Mesodermal cell (in vitro differentiated cells): ENCODE measurements at regions not wholly inside any gene's neighbourhood (a gene's known extent, or its start where the extent isn't known, plus 50 kb on each side); places are given as distances from the start of the nearest gene placed in this dataset.

Source experiments
- H3K27ac ChIP-seq: 2 replicates; pipeline ENCODE4 v1.7.0; 2013; ENCODE audit warnings: mild to moderate bottlenecking, low read depth, low read length, moderate library complexity; ENCODE audit not compliant: severe bottlenecking
- H3K36me3 ChIP-seq: 2 replicates; pipeline ENCODE4 v1.7.1; 2013; ENCODE audit warnings: mild to moderate bottlenecking, low read length, moderate library complexity; ENCODE audit not compliant: control insufficient read depth, insufficient read depth
- H3K4me1 ChIP-seq: one replicate; pipeline ENCODE4 v1.7.1; 2013; ENCODE audit warnings: mild to moderate bottlenecking, low read length; ENCODE audit not compliant: insufficient read depth, control insufficient read depth, poor library complexity, severe bottlenecking
- H3K4me3 ChIP-seq: 2 replicates; pipeline ENCODE4 v1.7.0; 2013; ENCODE audit warnings: low read length, control low read depth, mild to moderate bottlenecking; ENCODE audit not compliant: insufficient read depth, poor library complexity, severe bottlenecking; ENCODE audit errors: extremely low read depth
- H3K9me3 ChIP-seq: 2 replicates; pipeline ENCODE4 v1.7.1; 2013; ENCODE audit warnings: mild to moderate bottlenecking, low read length, moderate library complexity; ENCODE audit not compliant: control insufficient read depth
- WGBS, 2 experiments: methylation state at CpG; one replicate each; pipeline ENCODE4 v1.1.5; 2013; ENCODE audit warnings: missing lambda C conversion rate in 2 of 2; ENCODE audit not compliant: insufficient coverage in 2 of 2; 5-methylcytosine and 5-hydroxymethylcytosine counted together

DNA sequence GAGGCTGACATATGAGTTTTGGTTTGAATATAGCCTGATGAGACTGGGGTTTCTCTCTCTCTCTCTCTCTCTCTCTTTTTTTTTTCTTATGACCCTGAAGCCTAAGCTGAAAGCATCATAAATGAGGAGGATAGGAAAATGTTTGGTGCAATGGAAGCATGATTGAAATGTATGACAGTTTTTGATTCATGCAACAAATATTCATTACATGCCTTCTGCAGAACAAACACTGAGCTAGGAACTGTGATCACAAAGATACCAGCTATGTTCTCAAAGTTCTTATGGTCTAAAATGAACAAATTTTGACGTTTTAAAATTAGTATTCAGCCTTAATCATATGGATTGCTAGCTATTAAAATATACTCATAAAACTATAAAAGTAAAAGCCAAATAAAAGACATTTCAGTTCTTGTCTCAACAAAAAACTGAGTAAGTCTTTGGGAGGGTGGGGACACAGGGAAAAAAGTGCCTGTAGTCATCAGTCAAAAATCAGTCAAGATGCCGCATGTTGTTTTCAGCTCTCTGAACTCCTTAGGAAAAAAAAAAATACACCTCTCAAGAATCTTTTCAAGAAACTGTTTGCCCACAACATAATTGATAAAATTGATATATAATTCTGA is 57.2 kb downstream of the NKX6-1 start:
- H3K4me3 ChIP-seq: no peak overlapping the region
- no peaks in the 10 kb centered on the region for H3K4me1 ChIP-seq
- H3K27ac ChIP-seq: no peak overlapping the region
- H3K9me3 ChIP-seq: no peaks in the 10 kb centered on the region
- WGBS, 2 experiments: no CpG with 5 or more reads among the region's 2 CpGs
- no peaks in the 10 kb centered on the region for H3K36me3 ChIP-seq

DNA sequence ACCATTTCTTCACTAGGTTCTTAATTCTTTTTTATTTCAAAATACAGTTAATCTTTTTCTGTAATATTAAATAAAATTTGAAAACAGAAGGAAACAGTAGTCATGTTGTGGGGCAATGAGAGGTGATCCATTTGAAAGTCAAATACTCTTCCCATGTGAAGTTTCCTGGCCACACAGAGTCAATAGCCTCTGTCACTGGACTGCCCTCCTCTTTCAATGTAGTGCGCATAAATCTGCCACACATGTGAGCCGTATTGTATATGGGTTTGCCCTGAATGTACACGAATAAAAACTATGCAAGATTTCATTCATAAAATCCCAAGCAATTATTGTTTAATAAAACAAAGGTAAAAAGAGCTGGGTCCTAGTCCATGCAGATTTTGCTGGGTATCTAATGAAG is 59.1 kb downstream of the NKX6-1 start:
- 100% methylated on average over 1 of the region's 3 CpGs; no CpG with 5 or more reads in 1 of the 2 experiments for WGBS, 2 experiments
- no peak overlapping the region for H3K4me3 ChIP-seq
- H3K27ac ChIP-seq: no peak overlapping the region
- no peaks in the 10 kb centered on the region for H3K9me3 ChIP-seq
- H3K36me3 ChIP-seq: no peaks in the 10 kb centered on the region
- H3K4me1 ChIP-seq: no peaks in the 10 kb centered on the region

DNA sequence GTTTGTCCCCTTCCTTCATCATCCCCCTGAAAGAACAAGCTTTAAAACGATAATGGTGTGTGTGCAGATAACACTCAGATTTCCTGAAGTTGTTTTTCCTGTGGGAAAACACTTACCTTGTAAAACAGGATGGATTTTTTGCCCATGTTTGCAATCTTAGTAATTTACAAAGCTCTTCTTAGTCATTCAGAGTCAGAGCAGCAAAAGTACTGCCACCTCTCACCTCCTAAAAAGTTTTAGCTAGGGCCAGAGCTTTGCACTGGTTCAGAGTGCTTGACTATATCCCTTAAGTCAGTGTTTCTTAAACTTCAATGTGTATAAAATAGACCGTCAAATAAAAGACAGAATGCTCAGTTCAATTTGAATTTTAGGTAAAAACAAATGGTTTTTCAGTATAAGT is 62.3 kb downstream of the NKX6-1 start:
- Histone ChIP-seq H3K4me3 (no peak overlapping the region), H3K9me3 (no peaks in the 10 kb centered on the region), H3K4me1 (no peaks in the 10 kb centered on the region), H3K36me3 (no peaks in the 10 kb centered on the region), H3K27ac (no peak overlapping the region)
- WGBS, 2 experiments: no CpG with 5 or more reads among the region's 2 CpGs

- 100% methylated on average over 1 of the region's 3 CpGs for WGBS, 2 experiments
- no peak overlapping the region for H3K27ac ChIP-seq
- H3K4me1 ChIP-seq: no peaks in the 10 kb centered on the region
Measured at GRCh38 chr4:84434344-84434743, 64.7 kb downstream of the NKX6-1 start.

GRCh38 chr4:84433633-84434222 is 65.4 kb downstream of the NKX6-1 start:
- 27 to 50% methylated on average over 3 to 4 of the region's 6 CpGs for WGBS, 2 experiments
- H3K4me3 ChIP-seq: no peak overlapping the region
- H3K4me1 ChIP-seq: no peaks in the 10 kb centered on the region
- H3K9me3 ChIP-seq: no peaks in the 10 kb centered on the region
- no peak overlapping the region for H3K27ac ChIP-seq
- H3K36me3 ChIP-seq: no peaks in the 10 kb centered on the region

More at GRCh38 chr4:84434344-84434743, 64.7 kb downstream of the NKX6-1 start:
- Histone ChIP-seq H3K36me3 (no peaks in the 10 kb centered on the region), H3K9me3 (no peaks in the 10 kb centered on the region), H3K4me3 (no peak overlapping the region)

- Histone ChIP-seq H3K9me3 (no peaks in the 10 kb centered on the region), H3K4me1 (no peaks in the 10 kb centered on the region), H3K27ac (no peak overlapping the region), H3K36me3 (no peaks in the 10 kb centered on the region), H3K4me3 (no peak overlapping the region)
Measured at GRCh38 chr4:84432713-84433112, 66.4 kb downstream of the NKX6-1 start.

DNA sequence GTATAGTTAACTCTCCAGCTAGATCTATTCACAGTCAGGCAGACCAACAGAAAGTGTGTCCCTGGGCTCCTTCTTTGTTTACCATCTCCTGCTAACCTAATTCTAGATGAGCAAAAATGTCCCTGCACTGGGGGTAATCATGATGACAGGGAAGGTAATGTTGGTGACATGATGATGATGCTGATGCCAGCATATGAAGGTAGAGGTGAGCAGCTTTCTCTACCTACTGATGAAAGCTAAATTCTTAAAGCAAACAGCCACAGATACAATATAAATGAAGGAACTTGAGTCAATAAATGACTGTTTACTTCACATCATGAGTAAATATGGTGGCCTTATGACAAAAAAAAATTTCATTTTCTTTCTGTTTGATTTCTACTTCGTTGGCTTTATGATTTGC is 78.5 kb downstream of the NKX6-1 start:
- H3K9me3 ChIP-seq: no peaks in the 10 kb centered on the region
- no peak overlapping the region for H3K27ac ChIP-seq
- no peaks in the 10 kb centered on the region for H3K36me3 ChIP-seq
- no peaks in the 10 kb centered on the region for H3K4me1 ChIP-seq
- H3K4me3 ChIP-seq: no peak overlapping the region
- WGBS, 2 experiments: no CpG with 5 or more reads among the region's 1 CpG

DNA sequence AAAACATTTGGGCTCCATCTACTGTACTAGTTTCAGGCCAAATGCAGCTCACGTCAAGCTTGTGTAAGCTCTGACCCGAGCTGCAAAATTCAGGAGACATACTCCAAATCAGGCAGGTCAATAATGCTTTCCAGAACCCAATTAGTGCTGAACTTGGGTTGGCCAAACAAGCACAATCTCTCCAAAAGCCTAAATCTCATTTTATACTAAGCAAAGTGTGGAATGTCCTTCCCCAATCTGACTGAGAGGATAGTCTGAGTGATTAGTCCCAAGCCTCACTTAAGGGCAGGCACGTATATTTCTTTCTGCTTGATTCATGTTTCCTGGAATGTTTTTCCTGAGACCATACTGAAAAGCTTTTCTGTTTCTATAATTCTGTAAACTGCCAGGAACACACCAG is 79.9 kb downstream of the NKX6-1 start:
- H3K36me3 ChIP-seq: no peaks in the 10 kb centered on the region
- H3K4me3 ChIP-seq: no peak overlapping the region
- WGBS, 2 experiments: 95 to 100% methylated on average over 3 of the region's 3 CpGs
- no peaks in the 10 kb centered on the region for H3K9me3 ChIP-seq
- no peak overlapping the region for H3K27ac ChIP-seq
- no peaks in the 10 kb centered on the region for H3K4me1 ChIP-seq

GRCh38 chr4:84417997-84418709 is 80.9 kb downstream of the NKX6-1 start:
- no peaks in the 10 kb centered on the region for H3K4me1 ChIP-seq
- 60 to 69% methylated on average over 1 to 3 of the region's 5 CpGs for WGBS, 2 experiments

DNA sequence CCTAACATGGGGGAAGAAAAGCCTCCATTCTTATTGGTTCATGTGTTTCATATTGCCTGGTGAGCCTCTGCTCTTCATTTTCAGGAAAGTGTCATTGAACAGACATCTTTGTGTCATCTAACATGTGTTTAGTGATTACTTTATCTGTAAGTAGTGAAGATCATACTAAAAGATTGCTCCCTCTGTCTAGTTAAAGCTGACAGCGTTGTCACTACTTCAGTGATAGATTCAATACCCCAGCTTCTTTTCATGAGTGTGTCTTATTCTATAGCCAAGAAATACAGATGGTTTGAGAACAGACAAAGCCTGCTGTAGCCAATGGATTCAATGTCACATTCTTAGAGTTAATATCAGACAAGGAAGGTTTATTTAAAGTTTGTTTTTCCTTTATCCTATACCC is 85.1 kb downstream of the NKX6-1 start:
- Histone ChIP-seq H3K4me3 (no peak overlapping the region), H3K27ac (no peak overlapping the region), H3K9me3 (no peaks in the 10 kb centered on the region), H3K36me3 (no peaks in the 10 kb centered on the region), H3K4me1 (no peaks in the 10 kb centered on the region)
- no CpG with 5 or more reads among the region's 1 CpG for WGBS, 2 experiments

More at GRCh38 chr4:84417997-84418709, 80.9 kb downstream of the NKX6-1 start:
- no peak overlapping the region for H3K27ac ChIP-seq
- no peaks in the 10 kb centered on the region for H3K36me3 ChIP-seq
- no peaks in the 10 kb centered on the region for H3K9me3 ChIP-seq
- H3K4me3 ChIP-seq: no peak overlapping the region

DNA sequence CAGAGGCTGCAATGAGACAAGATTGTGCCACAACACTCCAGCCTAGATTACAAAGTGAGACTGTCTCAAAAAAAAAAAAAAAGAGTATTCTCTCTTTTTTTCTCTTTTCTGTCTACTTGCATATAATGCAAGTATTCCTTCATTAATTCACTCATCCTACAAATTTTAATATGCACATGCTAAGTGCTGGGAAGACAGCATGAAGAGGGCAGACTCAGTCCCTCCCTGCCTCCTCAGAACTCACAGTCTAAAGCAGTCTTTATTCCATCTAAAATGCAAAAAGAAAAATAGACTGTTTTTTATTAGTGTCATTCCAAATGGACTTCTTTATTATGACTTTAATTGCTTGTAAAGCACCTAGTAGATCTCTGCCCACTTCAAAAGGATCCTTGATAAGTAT is 85.6 kb downstream of the NKX6-1 start:
- H3K4me1 ChIP-seq: no peaks in the 10 kb centered on the region
- no peaks in the 10 kb centered on the region for H3K36me3 ChIP-seq
- H3K27ac ChIP-seq: no peak overlapping the region
- no peak overlapping the region for H3K4me3 ChIP-seq
- no peaks in the 10 kb centered on the region for H3K9me3 ChIP-seq
